Stimulated activated naive CD8-positive, alpha-beta T cell treated with anti-CD3 and anti-CD28 coated beads, Interleukin-15, amount 100 ng/mL, for 72 hours (primary cell): ENCODE measurements at regions not wholly inside any gene's neighbourhood (a gene's known extent, or its start where the extent isn't known, plus 50 kb on each side); places are given as distances from the start of the nearest gene placed in this dataset.

Experiments
- ATAC-seq: fragments of 150-1000 bp; cut with Tn5 transposase; 2 replicates; pipeline ENCODE4 v1.10.0; 2021; ENCODE audit warnings: mild to moderate bottlenecking, moderate library complexity
- DNase-seq, 2 donors: peaks; one replicate each; pipeline ENCODE4 v3.0.0; 2021 to 2022
- H3K27ac Mint-ChIP-seq, 2 donors: one replicate each; pipeline ENCODE4 v1.8.0; 2022; ENCODE audit warnings: mild to moderate bottlenecking in 2 of 2, mixed read lengths in 2 of 2, moderate library complexity in 2 of 2
- H3K27me3 Mint-ChIP-seq: one replicate; pipeline ENCODE4 v1.8.0; 2022; ENCODE audit warnings: mixed read lengths
- H3K4me1 Mint-ChIP-seq: one replicate; pipeline ENCODE4 v1.8.0; 2022; ENCODE audit warnings: mild to moderate bottlenecking, mixed read lengths
- H3K4me3 Mint-ChIP-seq, 2 donors: one replicate each; pipeline ENCODE4 v1.8.0; 2022; ENCODE audit warnings: mild to moderate bottlenecking in 2 of 2, mixed read lengths in 2 of 2, moderate library complexity in 1 of 2
- H3K9me3 Mint-ChIP-seq, 2 donors: one replicate each; pipeline ENCODE4 v1.8.0; 2022; ENCODE audit warnings: mixed read lengths in 2 of 2

- Mint-ChIP-seq H3K27ac (no peak overlapping the region), H3K27me3 (no peaks in the 10 kb centered on the region), H3K4me1 (no peaks in the 10 kb centered on the region), H3K4me3 (no peak overlapping the region), H3K9me3 (peaks cover 0 to 6% of the 10 kb centered on the region in 2 donors)
- no peak for DNase-seq
- no peak for ATAC-seq
Measured at GRCh38 chr16:72228014-72228413, 56.1 kb upstream of the PMFBP1 start.

- Mint-ChIP-seq H3K9me3 (peaks cover 0 to 6% of the 10 kb centered on the region in 2 donors), H3K4me1 (no peaks in the 10 kb centered on the region), H3K27me3 (no peaks in the 10 kb centered on the region), H3K27ac (no peak overlapping the region), H3K4me3 (no peak overlapping the region)
- DNase-seq (no peak), ATAC-seq (no peak)
Measured at GRCh38 chr16:72226136-72226535, 54.2 kb upstream of the PMFBP1 start.

- ATAC-seq, result no peak
Measured at GRCh38 chr16:72224260-72224768, 52.4 kb upstream of the PMFBP1 start.

GRCh38 chr16:72222503-72222902, 50.5 kb upstream of the PMFBP1 start:
- DNase-seq (no peak), ATAC-seq (no peak)
- Mint-ChIP-seq H3K27ac (no peak overlapping the region), H3K27me3 (no peaks in the 10 kb centered on the region), H3K4me1 (no peaks in the 10 kb centered on the region), H3K9me3 (no peaks in the 10 kb centered on the region), H3K4me3 (no peak overlapping the region)

More at GRCh38 chr16:72224260-72224768, 52.4 kb upstream of the PMFBP1 start:
- no peaks in the 10 kb centered on the region for H3K4me1 Mint-ChIP-seq
- DNase-seq, result no peak
- H3K27ac Mint-ChIP-seq, result no peak overlapping the region
- H3K4me3 Mint-ChIP-seq, result no peak overlapping the region
- no peaks in the 10 kb centered on the region for H3K27me3 Mint-ChIP-seq
- no peaks in the 10 kb centered on the region for H3K9me3 Mint-ChIP-seq
